ENCODE measurements at regions not wholly inside any gene's neighbourhood (a gene's known extent, or its start where the extent isn't known, plus 50 kb on each side); places are given as distances from the start of the nearest gene placed in this dataset.

GRCh38 chr6:87982134-87982533, 65.5 kb upstream of the SPACA1 start:
- H3K9ac ChIP-seq (ENCODE audit: extremely low read depth, low read length, poor library complexity, severe bottlenecking) = no peak overlapping the region
- no peak overlapping the region for H3K4me3 ChIP-seq (ENCODE audit: low read length)
- H3K4me3 Mint-ChIP-seq = no peak overlapping the region
- no peaks in the 10 kb centered on the region for H3K9me3 ChIP-seq (ENCODE audit: control insufficient read depth, low read length)
- H3K27ac ChIP-seq (ENCODE audit: low read depth, low read length) = no peak overlapping the region
- no peaks in the 10 kb centered on the region for H3K27me3 Mint-ChIP-seq (ENCODE audit: insufficient read depth)
- H3K27me3 ChIP-seq (ENCODE audit: control insufficient read depth, insufficient read depth, low read length, poor library complexity, severe bottlenecking) = no peaks in the 10 kb centered on the region
- H3K4me1 ChIP-seq (ENCODE audit: control insufficient read depth, insufficient read depth, low read length) = no peaks in the 10 kb centered on the region
- no peaks in the 10 kb centered on the region for H3K36me3 Mint-ChIP-seq (ENCODE audit: low read depth)
- no peaks in the 10 kb centered on the region for H3K9me3 Mint-ChIP-seq
- H3K4me1 Mint-ChIP-seq = peaks cover 2% of the 10 kb centered on the region
- no peak overlapping the region for H3K27ac Mint-ChIP-seq
- no peaks in the 10 kb centered on the region for H3K36me3 ChIP-seq (ENCODE audit: control insufficient read depth, insufficient read depth, low read length)
- TF ChIP-seq CTCF (conservative IDR thresholded peaks at IDR 0.05) = no peak
- no peak for DNase-seq

- H3K36me3 ChIP-seq (ENCODE audit: control insufficient read depth, insufficient read depth, low read length) = no peaks in the 10 kb centered on the region
- H3K9ac ChIP-seq (ENCODE audit: extremely low read depth, low read length, poor library complexity, severe bottlenecking) = no peak overlapping the region
- Mint-ChIP-seq H3K9me3 (no peaks in the 10 kb centered on the region), H3K4me1 (peaks cover 2% of the 10 kb centered on the region), H3K36me3 (ENCODE audit: low read depth) (no peaks in the 10 kb centered on the region), H3K27ac (no peak overlapping the region), H3K4me3 (no peak overlapping the region), H3K27me3 (ENCODE audit: insufficient read depth) (no peaks in the 10 kb centered on the region)
- TF ChIP-seq CTCF (conservative IDR thresholded peaks at IDR 0.05) = no peak
- H3K4me3 ChIP-seq (ENCODE audit: low read length) = no peak overlapping the region
- no peaks in the 10 kb centered on the region for H3K27me3 ChIP-seq (ENCODE audit: control insufficient read depth, insufficient read depth, low read length, poor library complexity, severe bottlenecking)
- H3K27ac ChIP-seq (ENCODE audit: low read depth, low read length) = no peak overlapping the region
- no peaks in the 10 kb centered on the region for H3K4me1 ChIP-seq (ENCODE audit: control insufficient read depth, insufficient read depth, low read length)
- H3K9me3 ChIP-seq (ENCODE audit: control insufficient read depth, low read length) = no peaks in the 10 kb centered on the region
- WGBS, 2 experiments (ENCODE audit: insufficient coverage in 1 of 2, insufficient read length in 1 of 2) = 92 to 97% methylated on average over 2 to 4 of the region's 4 CpGs
- DNase-seq = no peak
Measured at GRCh38 chr6:87979737-87980136, 67.9 kb upstream of the SPACA1 start.

GRCh38 chr6:87976616-87977015, 71.0 kb upstream of the SPACA1 start:
- H3K36me3 Mint-ChIP-seq (ENCODE audit: low read depth) = no peaks in the 10 kb centered on the region
- 92% methylated on average over 3 of the region's 3 CpGs for WGBS, 2 experiments (ENCODE audit: insufficient coverage in 1 of 2, insufficient read length in 1 of 2)

More at GRCh38 chr6:87976616-87977015, 71.0 kb upstream of the SPACA1 start:
- no peak for TF ChIP-seq CTCF (conservative IDR thresholded peaks at IDR 0.05)
- DNase-seq = no peak
- Mint-ChIP-seq H3K27me3 (ENCODE audit: insufficient read depth) (no peaks in the 10 kb centered on the region), H3K4me3 (no peak overlapping the region), H3K27ac (no peak overlapping the region), H3K9me3 (no peaks in the 10 kb centered on the region), H3K4me1 (peaks cover 6% of the 10 kb centered on the region)
- no peaks in the 10 kb centered on the region for H3K36me3 ChIP-seq (ENCODE audit: control insufficient read depth, insufficient read depth, low read length)
- H3K27ac ChIP-seq (ENCODE audit: low read depth, low read length) = no peak overlapping the region
- H3K4me3 ChIP-seq (ENCODE audit: low read length) = no peak overlapping the region
- H3K9me3 ChIP-seq (ENCODE audit: control insufficient read depth, low read length) = no peaks in the 10 kb centered on the region
- no peak overlapping the region for H3K9ac ChIP-seq (ENCODE audit: extremely low read depth, low read length, poor library complexity, severe bottlenecking)
- H3K27me3 ChIP-seq (ENCODE audit: control insufficient read depth, insufficient read depth, low read length, poor library complexity, severe bottlenecking) = no peaks in the 10 kb centered on the region
- H3K4me1 ChIP-seq (ENCODE audit: control insufficient read depth, insufficient read depth, low read length) = peaks cover 2% of the 10 kb centered on the region

Data from endodermal cell (in vitro differentiated cells).